ENCODE measurements at regions not wholly inside any gene's neighbourhood (a gene's known extent, or its start where the extent isn't known, plus 50 kb on each side); places are given as distances from the start of the nearest gene placed in this dataset.
"Not testable (repeated sequence)": the region's sequence is repeated elsewhere in the genome, so short reads cannot be mapped to it uniquely, and the experiment has no call there.

DNA sequence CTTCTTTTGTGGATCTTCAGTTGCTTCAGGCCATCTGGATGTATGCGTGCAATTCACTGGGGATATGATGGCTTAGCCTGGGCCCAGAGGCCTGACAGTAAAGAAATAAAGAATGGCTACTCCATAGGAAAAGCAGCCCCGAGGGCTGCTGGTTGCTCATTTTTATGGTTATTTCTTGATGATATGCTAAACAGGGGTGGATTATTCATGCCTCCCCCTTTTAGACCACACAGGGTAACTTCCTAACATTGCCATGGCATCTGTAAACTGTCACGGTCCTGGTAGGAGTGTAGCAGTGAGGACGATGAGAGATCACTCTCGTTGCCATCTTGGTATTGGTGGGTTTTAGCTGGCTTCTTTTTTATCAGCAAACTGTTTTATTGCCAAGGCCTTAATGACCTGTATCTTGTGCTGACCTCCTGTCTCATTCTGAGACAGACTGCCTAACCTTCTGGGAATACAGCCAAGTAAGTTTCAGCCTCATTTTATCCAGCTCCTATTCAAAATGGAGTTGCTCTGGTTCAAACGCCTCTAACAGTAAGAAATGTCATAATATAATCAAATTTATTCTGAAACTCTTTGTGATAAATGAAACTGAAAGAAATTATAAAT is 60.5 kb downstream of the DSEL start:
- Mint-ChIP-seq H3K27me3 (no peaks in the 10 kb centered on the region), H3K4me3 (peak overlapping the region in 6 of 10 donors; percentile 3 to 74 (median 54)), H3K9me3 (peaks cover 0 to 17% (median 11%) of the 10 kb centered on the region in 9 donors), H3K4me1 (peaks cover 27 to 56% (median 35%) of the 10 kb centered on the region in 4 donors), H3K36me3 (peaks cover 0 to 15% (median 4%) of the 10 kb centered on the region in 3 donors), H3K27ac (peak overlapping the region in 7 of 10 donors; percentile 56 to 90 (median 69))
- ATAC-seq = no peak
- DNase-seq = no peak
- POLR2A ChIA-PET = no interaction called here

DNA sequence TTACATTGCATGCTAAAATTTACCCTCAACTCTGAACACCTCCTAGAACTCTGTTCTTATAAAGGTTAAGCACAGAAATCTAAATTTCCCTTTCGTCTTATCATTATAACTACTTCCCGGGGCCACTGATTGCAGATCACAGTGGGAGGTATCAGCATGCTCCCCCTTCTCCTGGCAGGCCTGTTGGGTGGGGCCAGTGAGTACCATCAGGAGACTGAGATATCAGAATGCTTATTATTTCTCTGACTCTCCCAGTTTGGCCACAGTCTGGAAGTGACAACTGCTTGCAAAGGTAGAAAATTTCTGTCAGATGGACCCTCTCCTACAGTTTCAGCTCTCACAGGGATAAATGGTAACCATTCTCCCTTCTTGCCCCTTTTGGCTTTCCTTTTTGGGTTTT is 62.6 kb downstream of the DSEL start:
- Mint-ChIP-seq H3K27ac (peak overlapping the region in 2 of 10 donors; percentile 35 to 53), H3K9me3 (peaks cover 7 to 37% (median 24%) of the 10 kb centered on the region in 9 donors), H3K27me3 (no peaks in the 10 kb centered on the region), H3K4me3 (no peak overlapping the region), H3K4me1 (peaks cover 26 to 40% (median 28%) of the 10 kb centered on the region in 4 donors), H3K36me3 (peaks cover 0 to 29% (median 19%) of the 10 kb centered on the region in 3 donors)
- ATAC-seq (no peak), DNase-seq (no peak)
- POLR2A ChIA-PET = no interaction called here

DNA sequence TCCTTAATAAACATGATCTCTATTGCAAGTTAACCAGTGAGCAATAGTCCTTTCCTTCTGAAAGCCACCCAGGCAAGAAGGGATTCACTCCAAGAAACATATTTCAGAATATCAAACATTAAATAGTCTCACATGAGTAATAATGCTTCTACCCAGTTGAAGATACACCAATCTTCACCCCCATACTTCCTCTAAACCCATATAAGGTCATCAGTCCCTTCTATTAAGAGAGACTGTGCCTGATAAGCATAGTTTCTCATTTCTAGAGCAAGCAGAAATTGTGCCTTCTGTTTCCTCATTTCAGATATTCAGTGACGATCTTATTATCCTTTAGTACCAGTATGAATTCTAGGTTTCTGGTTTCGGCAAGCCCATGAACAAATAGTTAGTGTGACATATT is 64.6 kb downstream of the DSEL start:
- DNase-seq (no peak), ATAC-seq (no peak)
- Mint-ChIP-seq H3K27me3 (no peaks in the 10 kb centered on the region), H3K27ac (no peak overlapping the region), H3K9me3 (peaks cover 9 to 43% (median 30%) of the 10 kb centered on the region in 9 donors), H3K4me1 (peaks cover 24 to 30% (median 26%) of the 10 kb centered on the region in 4 donors), H3K36me3 (peaks cover 0 to 34% (median 24%) of the 10 kb centered on the region in 3 donors), H3K4me3 (no peak overlapping the region)
- POLR2A ChIA-PET = interaction anchor here (1.6 kb wide), 1 partner anchor 65 kb away, joined by 6 read pairs; the partner anchor contains the start of gene DSEL

DNA sequence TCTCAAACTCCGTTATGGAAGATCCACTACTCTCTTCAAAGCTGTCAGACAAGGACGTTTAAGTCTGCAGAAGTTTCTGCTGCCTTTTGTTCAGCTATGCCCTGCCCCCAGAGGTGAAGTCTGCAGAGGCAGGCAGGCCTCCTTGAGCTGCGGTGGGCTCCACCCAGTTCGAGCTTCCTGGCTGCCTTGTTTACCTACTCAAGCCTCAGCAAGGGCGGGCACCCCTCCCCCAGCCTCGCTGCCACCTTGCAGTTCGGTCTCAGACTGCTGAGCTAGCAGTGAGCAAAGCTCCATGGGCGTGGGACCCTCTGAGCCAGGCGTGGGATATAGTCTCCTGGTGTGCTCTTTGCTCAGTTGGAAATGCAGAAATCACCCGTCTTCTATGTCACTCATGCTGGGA is 65.4 kb downstream of the DSEL start:
- H3K9me3 Mint-ChIP-seq = peaks cover 9 to 44% (median 30%) of the 10 kb centered on the region in 9 donors
- not testable (repeated sequence) for H3K27me3 Mint-ChIP-seq, ATAC-seq
- H3K4me3 Mint-ChIP-seq = peak overlapping the region in 4 of 10 donors; percentile 15 to 57 (median 26)
- H3K36me3 Mint-ChIP-seq = peaks cover 0 to 34% (median 24%) of the 10 kb centered on the region in 3 donors
- peak overlapping the region in 5 of 10 donors; percentile 8 to 67 (median 28) for H3K27ac Mint-ChIP-seq
- DNase-seq = peak in 5 of 10 donors; percentile 2 to 34 (median 11)
- H3K4me1 Mint-ChIP-seq = peaks cover 23 to 30% (median 26%) of the 10 kb centered on the region in 4 donors
- POLR2A ChIA-PET = interaction anchor here (1.6 kb wide), 1 partner anchor 65 kb away, joined by 6 read pairs; the partner anchor contains the start of gene DSEL

DNA sequence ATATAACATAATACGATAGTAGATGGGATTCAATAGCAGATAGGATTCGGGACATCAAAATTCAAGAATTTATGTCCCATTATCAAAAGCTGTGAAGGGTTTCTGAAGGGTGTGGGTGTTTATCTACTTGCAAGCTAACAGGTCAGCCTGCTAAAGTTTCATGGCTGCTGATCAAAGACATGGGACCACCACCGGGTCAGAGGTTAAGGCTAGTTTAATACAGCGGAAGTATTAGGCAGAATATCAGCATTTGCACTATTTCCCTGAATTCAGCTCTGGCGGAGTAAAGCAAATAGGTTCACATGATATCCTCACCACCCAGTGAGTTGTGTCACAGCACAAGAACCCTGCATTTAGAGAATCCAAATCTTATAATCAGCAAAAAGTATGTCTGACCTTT is 82.5 kb downstream of the DSEL start:
- ATAC-seq (no peak), DNase-seq (no peak)
- peaks cover 0 to 1% (median 0%) of the 10 kb centered on the region in 4 donors for H3K4me1 Mint-ChIP-seq
- H3K36me3 Mint-ChIP-seq = peaks cover 0 to 25% (median 17%) of the 10 kb centered on the region in 3 donors
- H3K27ac Mint-ChIP-seq = no peak overlapping the region
- peaks cover 10 to 27% (median 17%) of the 10 kb centered on the region in 9 donors for H3K9me3 Mint-ChIP-seq
- no peaks in the 10 kb centered on the region for H3K27me3 Mint-ChIP-seq
- POLR2A ChIA-PET = no interaction called here
- H3K4me3 Mint-ChIP-seq = no peak overlapping the region

DNA sequence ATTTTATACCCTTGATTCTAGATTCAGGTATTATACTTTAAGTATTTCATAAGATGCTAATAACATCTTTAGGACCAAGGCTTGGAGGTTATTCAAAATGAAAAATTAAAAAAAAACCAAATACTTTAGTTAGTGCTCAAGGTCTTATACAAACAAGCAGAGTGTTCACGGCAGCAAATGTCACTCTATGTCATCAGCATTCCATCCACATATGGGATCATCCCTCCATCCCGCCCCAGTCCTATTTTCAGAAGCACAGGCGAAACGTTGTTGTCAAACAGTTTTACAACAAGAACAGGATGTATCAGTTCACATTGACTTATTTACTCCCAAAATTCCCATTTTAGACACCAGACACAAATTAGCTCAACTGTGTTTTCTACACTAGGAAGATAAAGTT is 83.7 kb downstream of the DSEL start:
- ATAC-seq (no peak), DNase-seq (no peak)
- Mint-ChIP-seq H3K4me3 (no peak overlapping the region), H3K36me3 (peaks cover 0 to 17% (median 11%) of the 10 kb centered on the region in 3 donors), H3K9me3 (peaks cover 8 to 19% (median 13%) of the 10 kb centered on the region in 9 donors), H3K4me1 (peaks cover 0 to 1% (median 0%) of the 10 kb centered on the region in 4 donors), H3K27me3 (no peaks in the 10 kb centered on the region), H3K27ac (no peak overlapping the region)
- POLR2A ChIA-PET = no interaction called here

DNA sequence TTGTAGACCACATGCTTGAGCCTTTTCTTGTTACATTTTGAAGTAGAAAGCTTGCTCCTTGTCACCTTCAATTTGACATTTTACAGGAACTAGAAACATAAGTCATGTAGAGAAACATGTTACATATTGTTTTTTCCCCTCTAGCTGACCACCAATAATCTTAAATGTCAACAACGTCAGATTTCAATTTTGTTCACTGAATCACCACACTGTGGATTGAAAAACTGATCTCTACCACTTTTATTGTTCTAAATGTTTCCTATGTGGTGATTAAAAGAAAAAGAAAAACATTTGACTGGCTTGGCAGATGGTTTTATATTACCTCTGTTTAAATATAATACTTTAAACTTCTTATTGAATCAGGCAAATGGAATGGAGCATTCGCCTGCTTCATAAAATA is 87.7 kb downstream of the DSEL start:
- H3K27me3 Mint-ChIP-seq = no peaks in the 10 kb centered on the region
- no peak for ATAC-seq
- no peaks in the 10 kb centered on the region for H3K36me3 Mint-ChIP-seq

DNA sequence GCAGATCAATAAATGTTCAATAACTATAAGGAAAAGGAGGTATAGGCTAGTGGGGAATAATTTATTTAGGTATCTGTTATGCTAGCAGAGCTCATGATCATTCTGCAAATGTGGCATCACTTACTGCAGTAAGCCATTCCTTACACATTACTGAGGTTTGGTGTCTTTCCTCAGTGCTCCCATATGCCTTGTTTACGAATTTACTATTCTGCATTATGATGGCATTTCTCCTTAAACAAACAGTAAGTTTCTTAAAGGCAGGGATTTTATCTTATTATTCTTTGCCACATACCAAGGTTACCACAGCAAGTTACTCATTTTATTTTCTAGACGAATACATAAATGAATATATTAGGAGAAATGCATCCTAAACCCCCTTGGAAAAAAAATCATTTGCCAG is 88.4 kb downstream of the DSEL start:
- Mint-ChIP-seq H3K27me3 (no peaks in the 10 kb centered on the region), H3K36me3 (no peaks in the 10 kb centered on the region), H3K4me1 (no peaks in the 10 kb centered on the region), H3K4me3 (no peak overlapping the region), H3K9me3 (no peaks in the 10 kb centered on the region), H3K27ac (no peak overlapping the region)
- DNase-seq (no peak), ATAC-seq (no peak)
- POLR2A ChIA-PET = no interaction called here

More for the DNA sequence above, 87.7 kb downstream of the DSEL start:
- POLR2A ChIA-PET = no interaction called here
- Mint-ChIP-seq H3K4me3 (no peak overlapping the region), H3K27ac (no peak overlapping the region), H3K9me3 (no peaks in the 10 kb centered on the region), H3K4me1 (no peaks in the 10 kb centered on the region)
- DNase-seq = no peak

DNA sequence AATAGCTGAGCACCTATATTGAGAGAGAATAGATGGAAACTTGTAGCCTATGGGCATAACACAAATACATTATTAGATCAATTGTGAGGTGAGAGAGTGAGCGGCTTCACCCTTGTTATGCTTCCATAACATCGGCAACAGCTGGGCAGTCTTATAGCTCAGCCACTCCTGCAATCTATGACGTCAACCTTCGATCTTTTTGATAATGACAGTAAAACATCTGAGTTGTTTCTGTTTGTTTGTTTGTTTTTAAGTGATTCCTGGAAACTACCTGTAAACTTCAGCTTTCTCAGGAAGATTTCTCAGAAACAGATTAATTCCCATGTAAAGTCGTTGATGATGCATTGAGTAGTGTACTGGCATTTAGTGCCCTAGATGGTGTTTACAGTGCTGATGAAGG is 90.0 kb downstream of the DSEL start:
- no peak overlapping the region for H3K4me3 Mint-ChIP-seq
- peaks cover 0 to 3% (median 0%) of the 10 kb centered on the region in 9 donors for H3K9me3 Mint-ChIP-seq
- ATAC-seq = no peak
- no peaks in the 10 kb centered on the region for H3K4me1 Mint-ChIP-seq
- no peak for DNase-seq
- H3K27me3 Mint-ChIP-seq = no peaks in the 10 kb centered on the region
- no peak overlapping the region for H3K27ac Mint-ChIP-seq
- POLR2A ChIA-PET = no interaction called here
- no peaks in the 10 kb centered on the region for H3K36me3 Mint-ChIP-seq

DNA sequence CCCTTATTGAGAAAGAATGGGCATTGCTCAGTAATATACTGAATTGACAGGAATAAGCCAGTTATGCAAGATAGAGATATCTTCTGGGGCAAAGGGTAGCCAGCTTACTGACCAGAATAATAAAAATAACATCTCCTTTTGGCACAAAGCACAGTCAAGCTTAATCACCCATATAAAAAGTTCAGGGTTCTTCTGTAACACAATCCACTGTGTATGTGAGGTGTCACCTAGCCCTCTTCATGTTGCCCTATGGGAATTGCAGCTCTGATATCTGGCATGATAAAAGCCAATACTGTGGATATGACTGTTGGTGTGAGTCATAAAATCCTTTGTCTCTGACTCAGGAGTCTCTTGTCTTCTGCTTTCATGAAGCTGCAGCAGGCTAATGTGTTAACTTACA is 90.8 kb downstream of the DSEL start:
- peaks cover 0 to 3% (median 0%) of the 10 kb centered on the region in 9 donors for H3K9me3 Mint-ChIP-seq
- H3K4me1 Mint-ChIP-seq = no peaks in the 10 kb centered on the region
- no peak for DNase-seq
- no peaks in the 10 kb centered on the region for H3K27me3 Mint-ChIP-seq
- H3K36me3 Mint-ChIP-seq = no peaks in the 10 kb centered on the region
- peak overlapping the region in 1 of 10 donors; percentile 13 for H3K27ac Mint-ChIP-seq
- no peak overlapping the region for H3K4me3 Mint-ChIP-seq
- POLR2A ChIA-PET = no interaction called here
- ATAC-seq = no peak

DNA sequence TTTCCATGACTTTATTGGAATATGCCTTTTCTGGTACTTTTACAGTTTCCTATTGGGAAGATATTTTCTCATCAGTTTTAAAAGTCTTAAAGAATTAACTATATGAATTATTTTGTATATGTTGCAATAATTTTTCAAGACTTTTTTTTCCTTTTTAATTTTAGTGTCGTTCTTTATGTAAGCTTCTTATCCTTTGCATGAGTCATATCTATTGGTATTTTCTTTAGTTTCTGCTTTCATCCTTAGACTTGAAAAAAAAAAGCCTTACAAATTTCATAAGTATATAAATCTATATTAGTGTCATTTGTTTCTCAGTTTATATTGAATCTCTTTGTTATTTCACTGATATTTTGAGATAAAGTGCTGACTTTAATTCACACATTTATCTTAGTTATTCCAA is 94.9 kb downstream of the DSEL start:
- no peak for DNase-seq
- H3K36me3 Mint-ChIP-seq = no peaks in the 10 kb centered on the region
- H3K4me1 Mint-ChIP-seq = peaks cover 3 to 12% (median 9%) of the 10 kb centered on the region in 4 donors
- peaks cover 0 to 3% (median 0%) of the 10 kb centered on the region in 9 donors for H3K9me3 Mint-ChIP-seq
- ATAC-seq = no peak
- POLR2A ChIA-PET = no interaction called here
- H3K4me3 Mint-ChIP-seq = no peak overlapping the region
- no peak overlapping the region for H3K27ac Mint-ChIP-seq
- H3K27me3 Mint-ChIP-seq = no peaks in the 10 kb centered on the region

DNA sequence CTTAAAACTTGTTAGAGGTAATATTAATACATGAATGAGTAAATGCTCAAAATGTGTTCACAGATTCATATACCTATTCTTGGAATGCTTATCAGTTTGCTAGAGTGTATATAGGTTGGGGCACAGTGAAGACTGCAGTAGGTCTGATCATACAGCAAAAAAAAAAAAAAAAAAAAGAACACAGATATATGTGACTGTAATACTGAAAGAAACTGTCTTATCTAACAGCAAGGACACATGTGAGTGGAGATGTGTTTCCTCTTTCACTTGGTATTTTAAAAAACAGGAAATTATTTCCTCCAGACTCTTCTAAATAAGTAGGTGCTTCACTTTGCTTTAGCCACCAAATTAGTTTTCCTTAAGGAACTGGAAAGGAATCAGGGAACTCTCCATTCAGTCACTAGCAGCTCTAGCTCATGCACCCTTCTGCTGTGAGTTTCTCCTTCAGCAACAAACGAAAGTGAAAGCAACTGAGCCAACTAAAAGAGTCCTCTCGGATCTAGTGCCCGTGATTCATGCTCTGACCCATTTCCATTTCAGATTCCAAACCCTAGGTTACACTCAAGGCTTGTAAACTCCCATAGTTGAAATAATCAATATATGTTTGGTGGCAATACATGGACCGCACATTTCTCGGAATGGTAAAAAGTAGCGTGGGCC is 98.5 kb downstream of the DSEL start:
- H3K9me3 Mint-ChIP-seq = peaks cover 0 to 3% (median 0%) of the 10 kb centered on the region in 9 donors
- H3K27ac Mint-ChIP-seq = peak overlapping the region; percentile 24 to 92 (median 87)
- DNase-seq (peak in 6 of 10 donors; percentile 6 to 65 (median 33)), ATAC-seq (peak; percentile 92 to 95)
- H3K27me3 Mint-ChIP-seq = no peaks in the 10 kb centered on the region
- H3K4me1 Mint-ChIP-seq = peaks cover 3 to 14% (median 9%) of the 10 kb centered on the region in 4 donors
- POLR2A ChIA-PET = interaction anchor here (0.7 to 1.3 kb wide), 4 partner anchors 18 to 174 kb away, joined by 3 to 11 read pairs (median 6); partner anchors contain the start of gene DSEL
- H3K36me3 Mint-ChIP-seq = no peaks in the 10 kb centered on the region
- H3K4me3 Mint-ChIP-seq = peak overlapping the region; percentile 68 to 86 (median 80)

DNA sequence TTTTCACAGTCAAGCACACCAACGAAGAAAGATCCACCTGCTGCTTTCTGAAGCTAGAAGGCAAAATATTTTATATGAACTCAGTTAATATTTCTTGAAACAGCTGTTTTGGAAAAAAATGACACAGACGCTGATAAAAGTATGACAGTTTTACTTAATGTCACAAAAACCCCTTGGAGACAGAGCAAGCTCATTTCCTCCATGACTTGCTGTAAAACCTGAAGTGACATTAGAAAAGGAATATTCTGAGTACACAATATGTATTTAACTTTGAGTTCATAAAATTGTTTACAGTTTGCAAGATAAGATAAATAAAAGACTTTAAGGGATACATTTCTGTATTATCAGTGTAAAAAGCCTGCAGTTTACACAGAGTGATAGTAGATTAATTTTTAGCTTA is 105.4 kb downstream of the DSEL start:
- Mint-ChIP-seq H3K4me3 (no peak overlapping the region), H3K4me1 (peaks cover 0 to 2% (median 0%) of the 10 kb centered on the region in 4 donors), H3K9me3 (no peaks in the 10 kb centered on the region), H3K27ac (no peak overlapping the region), H3K36me3 (no peaks in the 10 kb centered on the region), H3K27me3 (no peaks in the 10 kb centered on the region)
- POLR2A ChIA-PET = interaction anchor here (1.2 kb wide), 1 partner anchor 8 kb away, joined by 3 read pairs; no protein-coding TSS in a partner anchor
- DNase-seq (no peak), ATAC-seq (no peak)
